ENCODE measurements at regions not wholly inside any gene's neighbourhood (a gene's known extent, or its start where the extent isn't known, plus 50 kb on each side); places are given as distances from the start of the nearest gene placed in this dataset.

- no peaks in the 10 kb centered on the region for H3K4me1 Mint-ChIP-seq
- Histone ChIP-seq H3K36me3 (ENCODE audit: insufficient read depth, low read length) (no peaks in the 10 kb centered on the region), H3K4me3 (ENCODE audit: low read length) (no peak overlapping the region), H3K9me3 (ENCODE audit: low read length) (no peaks in the 10 kb centered on the region), H3K27me3 (ENCODE audit: insufficient read depth, low read length, poor library complexity, severe bottlenecking) (no peaks in the 10 kb centered on the region), H3K4me1 (ENCODE audit: insufficient read depth, low read length) (no peaks in the 10 kb centered on the region), H3K27ac (ENCODE audit: low read depth, low read length) (no peak overlapping the region)
- no peak overlapping the region for H3K27ac Mint-ChIP-seq
- CTCF ChIA-PET, result no interaction called here
- H3K4me3 Mint-ChIP-seq, result no peak overlapping the region
- H3K36me3 Mint-ChIP-seq, result no peaks in the 10 kb centered on the region
- POLR2A ChIA-PET, result no interaction called here
- H3K27me3 Mint-ChIP-seq, result peaks cover 14 to 18% of the 10 kb centered on the region in 2 donors
- no peak for DNase-seq
- no peaks in the 10 kb centered on the region for H3K9me3 Mint-ChIP-seq
Measured at GRCh38 chr5:172565931-172566665, 75.0 kb upstream of the NEURL1B start.

DNA sequence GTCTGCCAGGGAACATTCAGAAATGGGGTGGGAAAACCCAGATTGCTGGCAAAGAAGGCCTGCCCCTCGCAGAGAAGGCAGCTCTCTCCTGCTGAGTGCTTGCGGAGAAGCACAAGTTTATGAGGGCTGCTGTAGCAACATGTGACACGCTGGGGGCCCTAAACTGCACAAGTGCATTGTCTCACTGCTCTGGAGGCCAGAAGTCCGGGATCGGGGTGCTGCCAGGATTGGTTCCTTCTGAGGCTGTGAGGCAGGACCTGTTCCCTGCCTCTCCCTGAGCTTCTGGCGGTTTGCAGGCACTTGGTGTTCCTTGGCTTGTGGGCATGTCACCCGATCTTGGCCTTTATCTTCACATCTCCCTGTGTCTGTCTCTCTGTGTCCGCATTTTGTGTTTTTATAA, 75.6 kb upstream of the NEURL1B start:
- no peak overlapping the region for H3K27ac Mint-ChIP-seq
- H3K9me3 ChIP-seq (ENCODE audit: low read length), result no peaks in the 10 kb centered on the region
- H3K36me3 Mint-ChIP-seq, result no peaks in the 10 kb centered on the region
- H3K27me3 ChIP-seq (ENCODE audit: insufficient read depth, low read length, poor library complexity, severe bottlenecking), result no peaks in the 10 kb centered on the region
- ChIA-PET POLR2A (no interaction called here), CTCF (no interaction called here)
- H3K9me3 Mint-ChIP-seq, result no peaks in the 10 kb centered on the region
- peaks cover 14 to 18% of the 10 kb centered on the region in 2 donors for H3K27me3 Mint-ChIP-seq
- H3K4me3 Mint-ChIP-seq, result no peak overlapping the region
- no peaks in the 10 kb centered on the region for H3K4me1 ChIP-seq (ENCODE audit: insufficient read depth, low read length)
- no peaks in the 10 kb centered on the region for H3K36me3 ChIP-seq (ENCODE audit: insufficient read depth, low read length)
- no peaks in the 10 kb centered on the region for H3K4me1 Mint-ChIP-seq
- no peak overlapping the region for H3K4me3 ChIP-seq (ENCODE audit: low read length)
- no peak for DNase-seq
- H3K27ac ChIP-seq (ENCODE audit: low read depth, low read length), result no peak overlapping the region

- H3K36me3 Mint-ChIP-seq, result no peaks in the 10 kb centered on the region
Measured at GRCh38 chr5:172564883-172565282, 76.2 kb upstream of the NEURL1B start.

GRCh38 chr5:172564188-172564587, 76.9 kb upstream of the NEURL1B start:
- H3K4me1 ChIP-seq (ENCODE audit: insufficient read depth, low read length), result no peaks in the 10 kb centered on the region
- no peaks in the 10 kb centered on the region for H3K9me3 ChIP-seq (ENCODE audit: low read length)
- H3K27me3 ChIP-seq (ENCODE audit: insufficient read depth, low read length, poor library complexity, severe bottlenecking), result no peaks in the 10 kb centered on the region
- no peak for DNase-seq
- no peak overlapping the region for H3K4me3 ChIP-seq (ENCODE audit: low read length)
- H3K36me3 Mint-ChIP-seq, result no peaks in the 10 kb centered on the region
- no peak overlapping the region for H3K27ac ChIP-seq (ENCODE audit: low read depth, low read length)
- H3K9me3 Mint-ChIP-seq, result no peaks in the 10 kb centered on the region
- peaks cover 13 to 18% of the 10 kb centered on the region in 2 donors for H3K27me3 Mint-ChIP-seq
- H3K36me3 ChIP-seq (ENCODE audit: insufficient read depth, low read length), result no peaks in the 10 kb centered on the region
- ChIA-PET CTCF (no interaction called here), POLR2A (no interaction called here)
- no peaks in the 10 kb centered on the region for H3K4me1 Mint-ChIP-seq
- H3K27ac Mint-ChIP-seq, result no peak overlapping the region
- no peak overlapping the region for H3K4me3 Mint-ChIP-seq

More at GRCh38 chr5:172564883-172565282, 76.2 kb upstream of the NEURL1B start:
- H3K4me3 Mint-ChIP-seq, result no peak overlapping the region
- Histone ChIP-seq H3K27ac (ENCODE audit: low read depth, low read length) (no peak overlapping the region), H3K27me3 (ENCODE audit: insufficient read depth, low read length, poor library complexity, severe bottlenecking) (no peaks in the 10 kb centered on the region), H3K4me3 (ENCODE audit: low read length) (no peak overlapping the region), H3K4me1 (ENCODE audit: insufficient read depth, low read length) (no peaks in the 10 kb centered on the region), H3K36me3 (ENCODE audit: insufficient read depth, low read length) (no peaks in the 10 kb centered on the region), H3K9me3 (ENCODE audit: low read length) (no peaks in the 10 kb centered on the region)
- ChIA-PET POLR2A (no interaction called here), CTCF (no interaction called here)
- H3K27me3 Mint-ChIP-seq, result peaks cover 14 to 18% of the 10 kb centered on the region in 2 donors
- no peak overlapping the region for H3K27ac Mint-ChIP-seq
- H3K9me3 Mint-ChIP-seq, result no peaks in the 10 kb centered on the region
- no peaks in the 10 kb centered on the region for H3K4me1 Mint-ChIP-seq
- no peak for DNase-seq

DNA sequence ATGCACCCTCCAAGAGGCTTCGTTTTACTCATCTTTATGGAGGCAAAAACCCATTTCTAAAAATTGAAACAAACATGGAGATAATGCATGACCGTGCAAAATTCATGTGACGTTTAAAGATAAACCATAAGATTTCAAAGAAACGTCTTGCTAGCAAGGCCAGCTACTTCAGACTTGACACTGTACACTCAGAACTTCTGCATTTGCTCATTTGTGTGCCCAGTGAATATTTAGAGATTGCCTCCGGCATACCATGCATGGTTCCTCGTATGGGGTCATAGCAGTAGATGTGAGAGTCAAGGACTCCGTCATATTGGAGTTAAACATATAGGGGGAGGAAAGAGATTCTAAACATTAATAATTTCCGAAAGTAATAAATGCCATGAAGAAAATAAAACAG, 78.6 kb upstream of the NEURL1B start:
- H3K4me3 ChIP-seq (ENCODE audit: low read length), result no peak overlapping the region
- no peaks in the 10 kb centered on the region for H3K36me3 ChIP-seq (ENCODE audit: insufficient read depth, low read length)
- DNase-seq, result no peak
- H3K4me1 ChIP-seq (ENCODE audit: insufficient read depth, low read length), result no peaks in the 10 kb centered on the region
- no peaks in the 10 kb centered on the region for H3K27me3 ChIP-seq (ENCODE audit: insufficient read depth, low read length, poor library complexity, severe bottlenecking)
- Mint-ChIP-seq H3K36me3 (no peaks in the 10 kb centered on the region), H3K27me3 (peaks cover 13 to 27% of the 10 kb centered on the region in 2 donors), H3K4me1 (no peaks in the 10 kb centered on the region), H3K27ac (peak overlapping the region in 1 of 8 donors; percentile 2), H3K4me3 (no peak overlapping the region), H3K9me3 (no peaks in the 10 kb centered on the region)
- no peaks in the 10 kb centered on the region for H3K9me3 ChIP-seq (ENCODE audit: low read length)
- ChIA-PET POLR2A (no interaction called here), CTCF (no interaction called here)
- no peak overlapping the region for H3K27ac ChIP-seq (ENCODE audit: low read depth, low read length)

- Histone ChIP-seq H3K27me3 (ENCODE audit: insufficient read depth, low read length, poor library complexity, severe bottlenecking) (no peaks in the 10 kb centered on the region), H3K9me3 (ENCODE audit: low read length) (no peaks in the 10 kb centered on the region), H3K27ac (ENCODE audit: low read depth, low read length) (no peak overlapping the region), H3K4me3 (ENCODE audit: low read length) (no peak overlapping the region), H3K4me1 (ENCODE audit: insufficient read depth, low read length) (no peaks in the 10 kb centered on the region), H3K36me3 (ENCODE audit: insufficient read depth, low read length) (no peaks in the 10 kb centered on the region)
- ChIA-PET POLR2A (no interaction called here), CTCF (no interaction called here)
- Mint-ChIP-seq H3K36me3 (no peaks in the 10 kb centered on the region), H3K9me3 (no peaks in the 10 kb centered on the region), H3K4me3 (no peak overlapping the region), H3K27ac (no peak overlapping the region), H3K4me1 (no peaks in the 10 kb centered on the region), H3K27me3 (peaks cover 13 to 36% of the 10 kb centered on the region in 2 donors)
- DNase-seq, result no peak
Measured at GRCh38 chr5:172561151-172561550, 79.9 kb upstream of the NEURL1B start.

DNA sequence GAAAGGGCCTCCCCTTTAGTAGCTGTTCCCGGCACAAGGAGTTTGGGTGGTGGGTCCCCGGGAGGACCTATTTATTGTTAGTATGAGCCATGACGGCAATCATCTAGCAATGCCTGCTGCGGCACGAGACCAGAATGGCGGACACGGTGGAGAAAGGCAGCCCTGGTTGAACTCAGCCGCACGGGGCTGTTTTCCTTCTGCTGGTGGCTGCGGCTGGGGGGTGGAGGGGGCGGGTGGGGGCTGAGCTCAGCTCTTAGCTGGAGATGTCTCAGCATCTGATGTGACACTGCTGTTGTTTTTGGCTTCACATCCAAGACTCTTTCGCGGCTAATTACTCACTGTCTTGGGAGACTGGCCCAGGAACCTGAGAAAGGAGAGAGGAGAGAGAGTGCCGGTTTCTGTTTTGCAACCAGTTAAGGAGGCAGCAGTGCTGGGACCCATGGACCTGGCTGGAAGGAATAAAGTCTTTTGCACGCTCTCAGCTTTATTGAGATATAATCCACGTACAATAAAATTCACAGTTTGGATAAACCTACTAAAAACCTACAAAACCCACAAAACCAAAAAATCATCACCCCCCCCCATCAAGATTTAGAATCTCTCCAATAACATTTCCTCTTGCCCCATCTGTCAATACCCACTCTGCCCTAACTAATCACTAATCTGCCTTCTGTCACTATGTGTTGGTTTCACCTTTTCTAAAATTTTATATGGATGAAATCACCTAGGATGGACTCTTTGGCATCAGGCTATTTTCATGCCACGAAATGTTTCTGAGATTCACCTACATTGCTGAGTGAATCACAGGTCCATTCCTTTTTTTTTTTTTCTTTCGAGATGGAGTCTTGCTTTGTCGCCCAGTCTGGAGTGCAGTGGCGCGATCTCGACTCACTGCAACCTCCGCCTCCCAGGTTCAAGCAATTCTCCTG, 81.8 kb upstream of the NEURL1B start:
- Histone ChIP-seq H3K27ac (ENCODE audit: low read depth, low read length) (no peak overlapping the region), H3K9me3 (ENCODE audit: low read length) (no peaks in the 10 kb centered on the region), H3K4me3 (ENCODE audit: low read length) (no peak overlapping the region), H3K27me3 (ENCODE audit: insufficient read depth, low read length, poor library complexity, severe bottlenecking) (no peaks in the 10 kb centered on the region), H3K36me3 (ENCODE audit: insufficient read depth, low read length) (no peaks in the 10 kb centered on the region), H3K4me1 (ENCODE audit: insufficient read depth, low read length) (no peaks in the 10 kb centered on the region)
- no peaks in the 10 kb centered on the region for H3K4me1 Mint-ChIP-seq
- H3K9me3 Mint-ChIP-seq, result no peaks in the 10 kb centered on the region
- H3K36me3 Mint-ChIP-seq, result no peaks in the 10 kb centered on the region
- H3K4me3 Mint-ChIP-seq, result no peak overlapping the region
- CTCF ChIA-PET, result no interaction called here
- H3K27ac Mint-ChIP-seq, result no peak overlapping the region
- H3K27me3 Mint-ChIP-seq, result peaks cover 16 to 32% of the 10 kb centered on the region in 2 donors
- no peak for DNase-seq
- POLR2A ChIA-PET, result no interaction called here

DNA sequence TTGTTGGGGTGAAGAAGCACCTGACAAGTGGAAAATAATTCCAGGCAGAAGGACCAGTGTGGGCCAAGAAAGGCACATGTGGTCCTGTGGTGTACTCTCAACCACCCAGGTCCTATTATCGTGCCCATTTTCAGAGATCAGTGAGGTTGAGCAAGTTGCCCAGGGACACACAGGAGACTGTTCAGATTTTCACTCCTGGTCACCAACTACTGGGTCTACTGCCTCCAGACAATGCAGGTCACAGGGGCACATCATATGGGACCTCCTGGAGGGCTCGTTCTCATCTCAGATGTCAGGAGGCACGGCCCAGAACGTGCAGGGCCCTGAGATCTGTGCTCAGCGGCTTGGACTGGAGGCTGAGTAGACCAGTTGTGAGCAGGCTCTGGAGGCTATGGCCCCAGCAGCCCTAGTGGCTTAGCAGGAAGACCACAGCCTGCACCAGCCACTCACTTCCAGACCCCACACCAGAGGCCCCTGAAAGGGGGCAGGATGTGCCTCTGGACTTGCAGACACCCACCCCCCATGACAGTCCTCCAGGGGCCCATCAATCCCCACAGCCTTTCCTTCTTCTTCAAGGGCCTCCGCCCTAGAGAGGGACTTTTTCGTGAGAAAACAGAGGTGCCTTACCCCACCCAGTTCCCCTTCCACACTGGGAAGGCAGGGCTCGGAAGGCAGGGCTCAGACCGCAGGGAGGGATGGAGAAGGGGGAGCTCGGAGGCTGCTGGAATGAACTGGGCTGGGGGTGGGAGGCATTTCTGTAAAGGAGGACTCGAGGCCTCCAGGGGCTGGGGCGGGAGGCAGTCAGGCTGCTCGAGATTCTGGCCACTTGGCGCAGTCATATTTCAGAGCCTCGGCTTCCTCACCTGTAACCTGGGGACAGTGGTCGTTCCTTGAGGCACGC, 82.7 kb upstream of the NEURL1B start:
- H3K9me3 Mint-ChIP-seq, result no peaks in the 10 kb centered on the region
- H3K4me3 ChIP-seq (ENCODE audit: low read length), result no peak overlapping the region
- no peaks in the 10 kb centered on the region for H3K36me3 ChIP-seq (ENCODE audit: insufficient read depth, low read length)
- peaks cover 12 to 32% of the 10 kb centered on the region in 2 donors for H3K27me3 Mint-ChIP-seq
- ChIA-PET CTCF (no interaction called here), POLR2A (no interaction called here)
- H3K27ac ChIP-seq (ENCODE audit: low read depth, low read length), result no peak overlapping the region
- H3K36me3 Mint-ChIP-seq, result no peaks in the 10 kb centered on the region
- H3K9me3 ChIP-seq (ENCODE audit: low read length), result no peaks in the 10 kb centered on the region
- H3K4me1 ChIP-seq (ENCODE audit: insufficient read depth, low read length), result no peaks in the 10 kb centered on the region
- no peak for DNase-seq
- no peaks in the 10 kb centered on the region for H3K4me1 Mint-ChIP-seq
- no peaks in the 10 kb centered on the region for H3K27me3 ChIP-seq (ENCODE audit: insufficient read depth, low read length, poor library complexity, severe bottlenecking)
- no peak overlapping the region for H3K4me3 Mint-ChIP-seq
- H3K27ac Mint-ChIP-seq, result no peak overlapping the region

Measured in CD8-positive, alpha-beta memory T cell (primary cell).